GM12878 (cell line): ENCODE measurements at regions not wholly inside any gene's neighbourhood (a gene's known extent, or its start where the extent isn't known, plus 50 kb on each side); places are given as distances from the start of the nearest gene placed in this dataset.

Experiments used
- ATAC-seq: fragments of 200-7000 bp; cut with Tn5 transposase; 3 replicates; pipeline ENCODE4 v1.9.1; 2020; ENCODE audit warnings: mild to moderate bottlenecking, moderate library complexity
- BruUV-seq: library from RNA; stranded (reverse); fragments of 400-500 nt; replicated peaks from 2 replicates; lab custom pipeline; 2021; lab: Mats Ljungman, UMichigan
- CTCF ChIA-PET: fragments of 300-600 bp; sonication (Branson Sonifier 250); formaldehyde crosslinking; extraction: SDS; loops from one replicate; lab custom pipeline; 2021; ENCODE audit warnings: inconsistent platforms; lab: Yijun Ruan, JAX
- POLR2A ChIA-PET: fragments of 350-600 bp; formaldehyde crosslinking; extraction: SDS; loops from one replicate; lab custom pipeline; 2021; ENCODE audit warnings: inconsistent platforms; lab: Charles Lee
- RAD21 ChIA-PET: fragments of 300-600 bp; sonication (Branson Sonifier 250); formaldehyde crosslinking; loops from one replicate; lab custom pipeline; 2023; ENCODE audit warnings: antibody characterized with exemption; ENCODE audit not compliant: unreplicated experiment; lab: Charles Lee
- SMC1A ChIA-PET: fragments of 300-600 bp; sonication (Branson Sonifier 250); formaldehyde crosslinking; loops from one replicate; lab custom pipeline; 2023; ENCODE audit not compliant: unreplicated experiment, uncharacterized antibody; lab: Charles Lee
- DNase-seq: peaks from one replicate; pipeline ENCODE4 v3.0.0-alpha.2; 2011; ENCODE audit warnings: low read depth, low spot score
- FAIRE-seq: peaks from 3 replicates; lab custom pipeline; 2011; peaks lifted over from hg19 to GRCh38; lab: Jason Lieb, UNC
- H2AFZ ChIP-seq: 2 replicates; pipeline ENCODE4 v1.6.0; 2011; ENCODE audit warnings: low read depth, low read length, control low read depth; ENCODE audit not compliant: control insufficient read depth
- H3K27ac ChIP-seq: 2 replicates; pipeline ENCODE4 v1.5.1; 2011; ENCODE audit warnings: control low read depth; ENCODE audit not compliant: control insufficient read depth, insufficient read depth
- H3K27me3 ChIP-seq, 2 experiments: replicated peaks in 1 of 2; 2 replicates each; pipeline versions ENCODE4 v1.6.0 to v1.6.1; 2011; ENCODE audit warnings: low read length in 1 of 2; ENCODE audit not compliant: control insufficient read depth in 2 of 2, insufficient read depth in 2 of 2
- H3K36me3 ChIP-seq, 2 experiments: 2 replicates each; pipeline ENCODE4 v1.5.1; 2011; ENCODE audit warnings: low read length in 1 of 2; ENCODE audit not compliant: control insufficient read depth in 2 of 2, insufficient read depth in 2 of 2
- H3K4me1 ChIP-seq: 2 replicates; pipeline ENCODE4 v1.6.1; 2011; ENCODE audit warnings: mild to moderate bottlenecking, low read length, moderate library complexity, mixed read lengths; ENCODE audit not compliant: control insufficient read depth, insufficient read depth
- H3K4me2 ChIP-seq: 2 replicates; pipeline ENCODE4 v1.6.0; 2011; ENCODE audit warnings: control low read depth; ENCODE audit not compliant: control insufficient read depth, insufficient read depth
- H3K4me3 ChIP-seq: fragments of 200-600 bp; sonication (generic); 2 replicates; pipeline ENCODE4 v1.5.1; 2016
- H3K79me2 ChIP-seq: 2 replicates; pipeline ENCODE4 v1.6.0; 2011; ENCODE audit warnings: low read length; ENCODE audit not compliant: control insufficient read depth, insufficient read depth
- H3K9ac ChIP-seq: 2 replicates; pipeline ENCODE4 v1.8.0; 2011; ENCODE audit warnings: low read length, control low read depth, mixed read lengths; ENCODE audit not compliant: control insufficient read depth, insufficient read depth
- H3K9me3 ChIP-seq: replicated peaks from 3 replicates; pipeline ENCODE4 v1.5.1; 2011; ENCODE audit warnings: mild to moderate bottlenecking, low read length; ENCODE audit not compliant: control insufficient read depth, insufficient read depth
- H4K20me1 ChIP-seq: 2 replicates; pipeline ENCODE4 v1.6.0; 2011; ENCODE audit not compliant: control insufficient read depth, insufficient read depth
- BHLHE40 ChIP-seq, 2 experiments: fragments of 450-650 bp in 1 of 2; IDR thresholded peaks; 2 replicates each; pipeline ENCODE4 v1.6.1; 2011 to 2017; ENCODE audit warnings: low read depth in 2 of 2, borderline replicate concordance in 1 of 2, improper control_type of control experiment in 1 of 2, low read length in 1 of 2, mild to moderate bottlenecking in 1 of 2
- BMI1 ChIP-seq: fragments of 450-650 bp; IDR thresholded peaks from 2 replicates; pipeline ENCODE4 v1.6.1; 2016; ENCODE audit warnings: mild to moderate bottlenecking, moderate library complexity, borderline replicate concordance
- FOXM1 ChIP-seq: IDR thresholded peaks from 2 replicates; pipeline ENCODE4 v1.6.1; 2012; ENCODE audit warnings: low read depth, mild to moderate bottlenecking, inconsistent platforms, low read length, moderate library complexity
- GABPA ChIP-seq: IDR thresholded peaks from 2 replicates; pipeline ENCODE4 v1.6.1; 2014; ENCODE audit warnings: antibody characterized with exemption, low read depth, mild to moderate bottlenecking, inconsistent platforms
- NR2C2 ChIP-seq: IDR thresholded peaks from 2 replicates; pipeline ENCODE4 v1.6.1; 2011; ENCODE audit warnings: borderline replicate concordance, low read depth; ENCODE audit not compliant: control insufficient read depth, insufficient read length
- POLR2A ChIP-seq: IDR thresholded peaks from 2 replicates; pipeline ENCODE4 v1.6.1; 2011; ENCODE audit warnings: low read depth, mild to moderate bottlenecking, low read length
- POLR2AphosphoS5 ChIP-seq: IDR thresholded peaks from 2 replicates; pipeline ENCODE4 v1.6.1; 2011; ENCODE audit warnings: mild to moderate bottlenecking, low read length, inconsistent platforms
- RELA ChIP-seq: fragments of 450-650 bp; IDR thresholded peaks from 2 replicates; pipeline ENCODE4 v1.8.0; 2014; ENCODE audit warnings: borderline replicate concordance; ENCODE audit not compliant: partially characterized antibody
- SMARCA5 ChIP-seq: fragments of 450-650 bp; IDR thresholded peaks from 2 replicates; pipeline ENCODE4 v1.6.1; 2017; ENCODE audit warnings: mild to moderate bottlenecking
- SMC3 ChIP-seq: IDR thresholded peaks from 2 replicates; pipeline ENCODE4 v1.6.1; 2011; ENCODE audit warnings: low read length, improper control_type of control experiment, borderline replicate concordance
- SREBF1 ChIP-seq: IDR thresholded peaks from 2 replicates; pipeline ENCODE4 v1.6.1; 2012; ENCODE audit warnings: mild to moderate bottlenecking, low read length
- TCF7 ChIP-seq: IDR thresholded peaks from 2 replicates; pipeline ENCODE4 v1.6.1; 2014; ENCODE audit warnings: antibody characterized with exemption, borderline replicate concordance
- WGBS: methylation state at CpG from one replicate; pipeline ENCODE4 v1.1.6; 2016; ENCODE audit warnings: low lambda C conversion rate; ENCODE audit not compliant: insufficient replicate concordance, insufficient coverage; ENCODE audit errors: missing lambda C conversion rate; 5-methylcytosine and 5-hydroxymethylcytosine counted together
- in situ Hi-C: fragments of 300-500 bp; cut with MboI; formaldehyde crosslinking; loops from 9 replicates; pipeline ENCODE4 v1.14.3; 2018; ENCODE audit warnings: mixed read lengths
- intact Hi-C: fragments of 100-400 bp; cut with micrococcal nuclease; formaldehyde crosslinking; loops from one replicate; pipeline ENCODE4 v1.14.2; 2022; ENCODE audit not compliant: unreplicated experiment
- TF ChIP-seq, protein P1 (sequence below), 3 experiments: IDR thresholded peaks in 2 of 3; conservative IDR thresholded peaks in 1 of 3; 2 replicates each; pipeline ENCODE4 v1.5.1; 2011; ENCODE audit warnings: low read depth in 3 of 3, low read length in 3 of 3, mild to moderate bottlenecking in 3 of 3, control low read depth in 2 of 3, moderate library complexity in 2 of 3, inconsistent platforms in 1 of 3, mixed read lengths in 1 of 3; ENCODE audit not compliant: control insufficient read depth in 2 of 3, insufficient read depth in 1 of 3; ENCODE audit errors: extremely low read depth in 1 of 3
- TF ChIP-seq, protein P2 (sequence below): IDR thresholded peaks from 2 replicates; pipeline ENCODE4 v1.6.1; 2012; ENCODE audit warnings: improper control_type of control experiment, low read depth, low read length; ENCODE audit not compliant: insufficient replicate concordance
- TF ChIP-seq, protein P3 (sequence below): IDR thresholded peaks from 2 replicates; pipeline ENCODE4 v1.6.1; 2011; ENCODE audit warnings: borderline replicate concordance, low read depth, mild to moderate bottlenecking, moderate library complexity, low read length; ENCODE audit not compliant: insufficient read depth, poor library complexity, severe bottlenecking

DNA sequence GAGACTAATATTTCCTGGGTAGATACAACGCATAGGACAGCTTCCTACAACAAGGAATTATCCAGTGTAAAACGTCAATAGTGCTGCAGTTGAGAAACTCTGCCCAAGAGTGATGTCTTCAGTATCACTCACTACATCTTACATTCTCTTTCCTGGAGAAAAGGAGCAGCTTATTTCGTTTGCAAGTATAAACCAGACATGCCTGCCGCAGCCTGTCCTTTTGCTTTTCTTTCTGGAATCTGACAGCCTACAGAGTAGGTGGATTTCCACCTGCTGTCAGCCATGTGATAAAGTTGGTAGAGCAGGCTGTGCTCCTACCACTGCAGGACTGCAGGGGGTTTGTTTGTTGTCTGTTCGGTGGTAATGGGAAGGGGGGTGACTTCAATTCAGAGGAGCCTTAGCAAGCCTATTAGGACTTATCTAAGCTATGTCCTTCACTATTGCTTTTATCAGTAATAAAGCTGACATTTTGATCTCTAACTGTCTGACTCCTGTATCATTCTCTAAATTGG, 439.1 kb downstream of the GRB14 start:
- POLR2A ChIA-PET: no interaction called here
- CTCF ChIA-PET: no interaction called here
- no peak overlapping the region for H3K4me2 ChIP-seq
- no peaks in the 10 kb centered on the region for H3K4me1 ChIP-seq
- no peak for TF ChIP-seq TCF7
- no peak for TF ChIP-seq BHLHE40 (IDR thresholded peaks at IDR 0.05; ENCODE audit: borderline replicate concordance in 1 of 2, low read depth in 2 of 2, low read length in 1 of 2)
- TF ChIP-seq, protein P1, sequence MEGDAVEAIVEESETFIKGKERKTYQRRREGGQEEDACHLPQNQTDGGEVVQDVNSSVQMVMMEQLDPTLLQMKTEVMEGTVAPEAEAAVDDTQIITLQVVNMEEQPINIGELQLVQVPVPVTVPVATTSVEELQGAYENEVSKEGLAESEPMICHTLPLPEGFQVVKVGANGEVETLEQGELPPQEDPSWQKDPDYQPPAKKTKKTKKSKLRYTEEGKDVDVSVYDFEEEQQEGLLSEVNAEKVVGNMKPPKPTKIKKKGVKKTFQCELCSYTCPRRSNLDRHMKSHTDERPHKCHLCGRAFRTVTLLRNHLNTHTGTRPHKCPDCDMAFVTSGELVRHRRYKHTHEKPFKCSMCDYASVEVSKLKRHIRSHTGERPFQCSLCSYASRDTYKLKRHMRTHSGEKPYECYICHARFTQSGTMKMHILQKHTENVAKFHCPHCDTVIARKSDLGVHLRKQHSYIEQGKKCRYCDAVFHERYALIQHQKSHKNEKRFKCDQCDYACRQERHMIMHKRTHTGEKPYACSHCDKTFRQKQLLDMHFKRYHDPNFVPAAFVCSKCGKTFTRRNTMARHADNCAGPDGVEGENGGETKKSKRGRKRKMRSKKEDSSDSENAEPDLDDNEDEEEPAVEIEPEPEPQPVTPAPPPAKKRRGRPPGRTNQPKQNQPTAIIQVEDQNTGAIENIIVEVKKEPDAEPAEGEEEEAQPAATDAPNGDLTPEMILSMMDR (IDR thresholded peaks at IDR 0.05 in 2 of 3, conservative IDR thresholded peaks at IDR 0.05 in 1 of 3; ENCODE audit: control insufficient read depth in 2 of 3, extremely low read depth in 1 of 3, insufficient read depth in 1 of 3, low read depth in 3 of 3, low read length in 3 of 3): no peak
- TF ChIP-seq, protein P2, sequence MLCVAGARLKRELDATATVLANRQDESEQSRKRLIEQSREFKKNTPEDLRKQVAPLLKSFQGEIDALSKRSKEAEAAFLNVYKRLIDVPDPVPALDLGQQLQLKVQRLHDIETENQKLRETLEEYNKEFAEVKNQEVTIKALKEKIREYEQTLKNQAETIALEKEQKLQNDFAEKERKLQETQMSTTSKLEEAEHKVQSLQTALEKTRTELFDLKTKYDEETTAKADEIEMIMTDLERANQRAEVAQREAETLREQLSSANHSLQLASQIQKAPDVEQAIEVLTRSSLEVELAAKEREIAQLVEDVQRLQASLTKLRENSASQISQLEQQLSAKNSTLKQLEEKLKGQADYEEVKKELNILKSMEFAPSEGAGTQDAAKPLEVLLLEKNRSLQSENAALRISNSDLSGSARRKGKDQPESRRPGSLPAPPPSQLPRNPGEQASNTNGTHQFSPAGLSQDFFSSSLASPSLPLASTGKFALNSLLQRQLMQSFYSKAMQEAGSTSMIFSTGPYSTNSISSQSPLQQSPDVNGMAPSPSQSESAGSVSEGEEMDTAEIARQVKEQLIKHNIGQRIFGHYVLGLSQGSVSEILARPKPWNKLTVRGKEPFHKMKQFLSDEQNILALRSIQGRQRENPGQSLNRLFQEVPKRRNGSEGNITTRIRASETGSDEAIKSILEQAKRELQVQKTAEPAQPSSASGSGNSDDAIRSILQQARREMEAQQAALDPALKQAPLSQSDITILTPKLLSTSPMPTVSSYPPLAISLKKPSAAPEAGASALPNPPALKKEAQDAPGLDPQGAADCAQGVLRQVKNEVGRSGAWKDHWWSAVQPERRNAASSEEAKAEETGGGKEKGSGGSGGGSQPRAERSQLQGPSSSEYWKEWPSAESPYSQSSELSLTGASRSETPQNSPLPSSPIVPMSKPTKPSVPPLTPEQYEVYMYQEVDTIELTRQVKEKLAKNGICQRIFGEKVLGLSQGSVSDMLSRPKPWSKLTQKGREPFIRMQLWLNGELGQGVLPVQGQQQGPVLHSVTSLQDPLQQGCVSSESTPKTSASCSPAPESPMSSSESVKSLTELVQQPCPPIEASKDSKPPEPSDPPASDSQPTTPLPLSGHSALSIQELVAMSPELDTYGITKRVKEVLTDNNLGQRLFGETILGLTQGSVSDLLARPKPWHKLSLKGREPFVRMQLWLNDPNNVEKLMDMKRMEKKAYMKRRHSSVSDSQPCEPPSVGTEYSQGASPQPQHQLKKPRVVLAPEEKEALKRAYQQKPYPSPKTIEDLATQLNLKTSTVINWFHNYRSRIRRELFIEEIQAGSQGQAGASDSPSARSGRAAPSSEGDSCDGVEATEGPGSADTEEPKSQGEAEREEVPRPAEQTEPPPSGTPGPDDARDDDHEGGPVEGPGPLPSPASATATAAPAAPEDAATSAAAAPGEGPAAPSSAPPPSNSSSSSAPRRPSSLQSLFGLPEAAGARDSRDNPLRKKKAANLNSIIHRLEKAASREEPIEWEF: no peak
- no peak for TF ChIP-seq POLR2AphosphoS5
- TF ChIP-seq FOXM1: no peak
- TF ChIP-seq SREBF1: no peak
- TF ChIP-seq NR2C2: no peak
- no peak for TF ChIP-seq GABPA
- TF ChIP-seq POLR2A: no peak
- no peak for TF ChIP-seq BMI1
- no peak for TF ChIP-seq SMARCA5
- TF ChIP-seq SMC3: no peak
- no peak for TF ChIP-seq RELA
- TF ChIP-seq, protein P3, sequence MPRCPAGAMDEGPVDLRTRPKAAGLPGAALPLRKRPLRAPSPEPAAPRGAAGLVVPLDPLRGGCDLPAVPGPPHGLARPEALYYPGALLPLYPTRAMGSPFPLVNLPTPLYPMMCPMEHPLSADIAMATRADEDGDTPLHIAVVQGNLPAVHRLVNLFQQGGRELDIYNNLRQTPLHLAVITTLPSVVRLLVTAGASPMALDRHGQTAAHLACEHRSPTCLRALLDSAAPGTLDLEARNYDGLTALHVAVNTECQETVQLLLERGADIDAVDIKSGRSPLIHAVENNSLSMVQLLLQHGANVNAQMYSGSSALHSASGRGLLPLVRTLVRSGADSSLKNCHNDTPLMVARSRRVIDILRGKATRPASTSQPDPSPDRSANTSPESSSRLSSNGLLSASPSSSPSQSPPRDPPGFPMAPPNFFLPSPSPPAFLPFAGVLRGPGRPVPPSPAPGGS: no peak
- TF ChIP-seq, all 136 proteins: peak for 0
- intact Hi-C loops (no loop called here), in situ Hi-C loops (no loop called here)
- 15% methylated on average over 5 of the region's 5 CpGs for WGBS
- DNase-seq: no peak
- H3K9ac ChIP-seq: no peak overlapping the region
- H3K4me3 ChIP-seq: no peak overlapping the region
- SMC1A ChIA-PET: no interaction called here
- RAD21 ChIA-PET: no interaction called here
- H3K27me3 ChIP-seq: no peaks in the 10 kb centered on the region
- no peak for ATAC-seq
- no peak for FAIRE-seq
- no TSS peak for BruUV-seq
- H4K20me1 ChIP-seq: no peaks in the 10 kb centered on the region
- no peak overlapping the region for H3K27ac ChIP-seq
- no peaks in the 10 kb centered on the region for H3K36me3 ChIP-seq
- no peaks in the 10 kb centered on the region for H3K9me3 ChIP-seq
- H2AFZ ChIP-seq: no peak overlapping the region
- H3K79me2 ChIP-seq: no peaks in the 10 kb centered on the region
